ENCODE measurements at regions not wholly inside any gene's neighbourhood (a gene's known extent, or its start where the extent isn't known, plus 50 kb on each side); places are given as distances from the start of the nearest gene placed in this dataset.

GRCh38 chr11:109048098-109048497 is 373.9 kb upstream of the C11orf87 start:
- Histone ChIP-seq H3K27ac (ENCODE audit: extremely low read depth, low read depth, low read length) (no peak overlapping the region), H4K20me1 (replicated peaks; ENCODE audit: control insufficient read depth, insufficient read depth, low read length) (no peaks in the 10 kb centered on the region), H3K4me3 (no peak overlapping the region), H3K4me2 (ENCODE audit: insufficient read depth, low read length) (no peak overlapping the region), H3K4me1 (replicated peaks in 1 of 2; ENCODE audit: control insufficient read depth in 2 of 2, insufficient read depth in 2 of 2, low read length in 2 of 2) (no peaks in the 10 kb centered on the region), H3K9me1 (ENCODE audit: control insufficient read depth, insufficient read depth, low read length) (no peaks in the 10 kb centered on the region), H3K27me3 (ENCODE audit: control insufficient read depth in 2 of 2, insufficient read depth in 2 of 2, low read length in 2 of 2) (no peaks in the 10 kb centered on the region), H2AFZ (ENCODE audit: low read depth, low read length) (no peak overlapping the region), H3K9me3 (replicated peaks; ENCODE audit: control insufficient read depth, insufficient read depth, low read depth, low read length) (no peaks in the 10 kb centered on the region), H3K36me3 (ENCODE audit: control insufficient read depth, insufficient read depth, low read length) (no peaks in the 10 kb centered on the region), H3K79me2 (ENCODE audit: control insufficient read depth, insufficient read depth, low read length) (no peaks in the 10 kb centered on the region), H3K9ac (ENCODE audit: insufficient read depth in 1 of 2, low read depth in 2 of 2, low read length in 2 of 2) (no peak overlapping the region)
- BruUV-seq (replicated peaks) = no TSS peak
- ChIA-PET CTCF (ENCODE audit: low intra/inter-chr PET ratio) (no interaction called here), POLR2A (no interaction called here)
- FAIRE-seq (no peak), ATAC-seq (no peak), DNase-seq (ENCODE audit: extremely low read depth in 1 of 4, low spot score in 3 of 4) (no peak)
- intact Hi-C loops (cut with micrococcal nuclease) = no loop called here
- TF ChIP-seq TCF7 (IDR thresholded peaks at IDR 0.05; ENCODE audit: borderline replicate concordance) (no peak), ZNF583 (CRISPR knock-in tag; IDR thresholded peaks at IDR 0.05) (no peak), TFE3 (CRISPR knock-in tag; IDR thresholded peaks at IDR 0.05) (no peak), KDM4B (IDR thresholded peaks at IDR 0.05; ENCODE audit: borderline replicate concordance in 2 of 2, low read depth in 1 of 2) (no peak), MIER1 (IDR thresholded peaks at IDR 0.05; ENCODE audit: low read depth) (no peak), SMAD2 (IDR thresholded peaks at IDR 0.05; ENCODE audit: low read depth, low read length) (no peak), SETDB1 (IDR thresholded peaks at IDR 0.05; ENCODE audit: low read length) (no peak), FOXA1 (IDR thresholded peaks at IDR 0.05; ENCODE audit: borderline replicate concordance) (no peak), MAZ (CRISPR knock-in tag; conservative IDR thresholded peaks at IDR 0.05 in 1 of 2, IDR thresholded peaks at IDR 0.05 in 1 of 2) (no peak), MEF2D (tag; conservative IDR thresholded peaks at IDR 0.05; ENCODE audit: low read depth) (no peak), FOXJ3 (CRISPR knock-in tag; IDR thresholded peaks at IDR 0.05) (no peak), ZZZ3 (IDR thresholded peaks at IDR 0.05) (no peak), PKNOX1 (IDR thresholded peaks at IDR 0.05) (no peak), E2F3 (CRISPR knock-in tag; IDR thresholded peaks at IDR 0.05) (no peak)
- in situ Hi-C loops (cut with MboI) = no loop called here
